Fibroblast of skin of scalp (primary cell): ENCODE measurements at regions not wholly inside any gene's neighbourhood (a gene's known extent, or its start where the extent isn't known, plus 50 kb on each side); places are given as distances from the start of the nearest gene placed in this dataset.
A peak's percentile ranks its signal among the peaks of the same experiment; 100 is the strongest.
"Not testable (repeated sequence)": the region's sequence is repeated elsewhere in the genome, so short reads cannot be mapped to it uniquely, and the experiment has no call there.

Source experiments
- DNase-seq: peaks from one replicate; pipeline ENCODE4 v3.0.0-alpha.2; 2013

GRCh38 chr9:75461183-75461582 lies 372.9 kb downstream of the OSTF1 start:
- no peak for DNase-seq

DNA sequence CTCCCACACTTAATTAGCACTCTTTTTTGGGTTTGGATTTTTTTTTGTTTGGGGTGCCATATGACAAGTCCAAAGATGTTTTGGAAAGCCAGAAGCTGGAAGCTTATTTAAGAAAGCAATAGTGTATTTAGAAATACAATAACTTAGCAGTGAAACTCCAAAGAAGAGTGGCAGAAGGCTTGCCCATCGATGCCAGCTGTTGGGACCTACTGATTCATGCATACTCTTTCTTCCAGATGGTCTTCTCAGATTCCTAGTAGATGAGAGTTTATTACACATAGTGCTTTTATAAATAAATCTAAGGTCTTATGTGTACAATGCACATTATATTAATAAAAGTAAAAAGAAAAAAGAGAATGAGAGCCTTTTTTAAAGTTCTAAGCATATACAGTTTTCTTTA lies 374.6 kb downstream of the OSTF1 start:
- no peak for DNase-seq

GRCh38 chr9:75463871-75464270 lies 375.6 kb downstream of the OSTF1 start:
- DNase-seq: no peak

DNA sequence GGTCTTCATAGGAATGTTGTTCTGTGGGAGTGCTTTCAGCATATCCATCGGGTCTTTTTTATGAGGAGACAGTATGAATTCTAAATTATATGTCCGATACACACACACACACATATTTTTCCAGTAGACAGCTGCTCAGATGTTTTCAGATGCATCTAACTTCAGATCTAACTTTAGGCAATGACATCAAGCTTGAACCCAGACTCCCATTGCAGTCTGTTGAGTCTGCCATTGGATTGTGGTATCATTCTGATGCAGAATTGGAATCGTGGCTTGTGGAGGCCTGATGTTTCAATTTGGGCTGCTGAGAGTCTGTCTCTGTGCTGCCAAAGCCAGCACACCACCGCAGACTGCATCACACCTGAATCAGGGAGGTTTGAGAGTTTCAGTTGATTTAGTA lies 376.4 kb downstream of the OSTF1 start:
- DNase-seq: no peak

DNA sequence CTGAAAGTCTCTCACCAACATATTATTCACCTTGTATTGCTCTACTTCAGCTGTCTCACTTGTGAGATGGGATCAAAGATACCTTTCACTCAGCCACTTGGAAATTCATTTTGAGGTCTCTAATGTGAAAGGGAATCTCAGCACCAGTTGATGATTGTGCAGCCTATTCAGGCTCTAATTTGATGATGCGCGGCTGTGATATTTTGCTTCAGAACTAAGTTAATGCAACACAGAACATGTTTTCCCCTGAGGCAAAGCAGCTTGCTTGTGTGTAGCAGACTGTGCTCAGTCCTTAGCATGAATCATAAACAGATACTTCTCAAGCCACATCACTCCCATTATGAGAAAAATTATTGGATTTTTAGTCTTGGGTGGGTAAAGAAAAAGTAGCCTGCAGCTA lies 378.8 kb downstream of the OSTF1 start:
- no peak for DNase-seq

GRCh38 chr9:75471549-75472114 lies 383.3 kb downstream of the OSTF1 start:
- DNase-seq: no peak

DNA sequence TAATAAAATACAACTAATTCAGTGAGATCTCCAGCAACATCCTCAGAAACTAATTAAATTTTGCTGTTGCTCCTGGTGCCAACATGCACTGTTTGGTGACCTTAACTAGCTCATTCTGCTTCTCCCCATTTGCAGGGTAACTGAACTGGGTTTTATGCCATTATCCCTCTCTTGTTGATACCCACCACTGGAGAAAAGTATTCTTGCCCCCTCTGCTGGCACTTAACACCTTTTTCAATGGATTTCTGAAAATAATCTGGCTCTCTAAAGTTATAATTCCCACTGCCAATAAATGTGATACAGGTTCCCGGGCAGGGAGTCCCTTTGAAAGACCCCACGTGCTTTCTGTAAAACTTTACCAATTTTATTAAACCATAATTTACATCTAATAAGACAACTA lies 394.3 kb downstream of the OSTF1 start:
- DNase-seq: no peak

DNA sequence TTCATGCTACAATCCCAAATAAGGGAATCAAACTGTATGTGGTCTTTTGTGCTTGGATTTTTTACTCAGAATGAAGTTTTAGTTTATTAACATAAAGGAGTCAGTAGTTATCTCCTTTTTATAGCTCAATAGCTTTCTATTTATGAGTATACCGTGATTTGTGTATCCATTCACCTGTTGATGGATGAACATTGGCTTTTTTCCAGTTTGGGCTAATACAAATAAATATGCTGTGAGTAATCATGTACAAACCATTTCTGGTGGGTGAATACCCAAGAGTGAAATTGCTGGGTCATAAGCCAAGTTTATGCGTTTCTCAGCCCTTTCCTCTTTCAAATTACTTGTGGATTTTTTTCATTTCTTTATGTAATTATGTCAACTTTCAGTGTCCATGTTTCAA lies 395.3 kb downstream of the OSTF1 start:
- no peak for DNase-seq

- peak; percentile 6 for DNase-seq
Measured at GRCh38 chr9:75487856-75488718, 399.8 kb downstream of the OSTF1 start.

GRCh38 chr9:75488719-75489110 lies 400.4 kb downstream of the OSTF1 start:
- DNase-seq: no peak

- peak; percentile 37 for DNase-seq
Measured at GRCh38 chr9:75490326-75490725, 400.1 kb upstream of the PCSK5 start.

GRCh38 chr9:75491533-75491932 lies 398.9 kb upstream of the PCSK5 start:
- no peak for DNase-seq

- no peak for DNase-seq
Measured at GRCh38 chr9:75499812-75500211, 390.7 kb upstream of the PCSK5 start.

- no peak for DNase-seq
Measured at GRCh38 chr9:75500479-75500878, 390.0 kb upstream of the PCSK5 start.

DNA sequence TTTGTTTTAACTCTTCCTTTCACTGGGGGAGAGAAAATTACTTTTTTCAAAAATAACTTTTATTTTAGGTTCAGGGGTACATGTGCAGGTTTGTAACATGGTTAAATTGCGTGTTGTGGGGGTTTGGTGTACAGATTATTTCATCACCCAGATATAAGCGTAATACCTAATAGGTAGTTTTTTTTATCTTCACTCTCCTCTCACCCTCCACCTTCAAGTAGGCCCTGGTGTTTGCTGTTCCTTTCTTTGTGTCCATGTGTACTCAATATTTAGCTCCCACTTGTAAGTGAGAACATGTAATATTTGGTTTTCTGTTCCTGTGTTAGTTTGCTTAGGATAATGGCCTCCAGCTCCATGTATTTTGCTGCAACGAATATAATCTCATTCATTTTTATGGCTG lies 389.5 kb upstream of the PCSK5 start:
- not testable (repeated sequence) for DNase-seq

GRCh38 chr9:75504721-75505120 lies 385.8 kb upstream of the PCSK5 start:
- no peak for DNase-seq

DNA sequence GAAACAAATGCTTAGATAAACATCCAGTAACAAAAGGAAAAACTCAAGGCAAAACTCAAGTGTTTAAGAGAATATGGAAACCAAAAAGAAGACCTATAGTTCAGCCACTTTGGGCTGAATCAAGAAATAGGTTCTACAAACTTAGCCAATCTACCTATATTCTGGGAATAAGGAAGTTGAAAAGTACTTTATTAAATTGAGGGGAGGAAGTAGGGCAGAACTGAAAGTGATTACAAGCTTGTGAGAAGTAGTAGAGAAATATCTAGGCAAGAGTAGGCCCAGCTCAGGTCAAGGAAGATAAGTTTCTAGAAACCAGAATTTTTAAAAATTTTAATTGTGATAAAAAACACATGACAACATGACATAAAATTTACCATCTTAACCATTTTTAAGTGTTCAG lies 384.8 kb upstream of the PCSK5 start:
- DNase-seq: no peak

- no peak for DNase-seq
Measured at GRCh38 chr9:75529463-75529862, 361.0 kb upstream of the PCSK5 start.

GRCh38 chr9:75531588-75531987 lies 358.9 kb upstream of the PCSK5 start:
- no peak for DNase-seq

- no peak for DNase-seq
Measured at GRCh38 chr9:75532233-75533050, 358.0 kb upstream of the PCSK5 start.

GRCh38 chr9:75539523-75539922 lies 350.9 kb upstream of the PCSK5 start:
- DNase-seq: peak; percentile 2

DNA sequence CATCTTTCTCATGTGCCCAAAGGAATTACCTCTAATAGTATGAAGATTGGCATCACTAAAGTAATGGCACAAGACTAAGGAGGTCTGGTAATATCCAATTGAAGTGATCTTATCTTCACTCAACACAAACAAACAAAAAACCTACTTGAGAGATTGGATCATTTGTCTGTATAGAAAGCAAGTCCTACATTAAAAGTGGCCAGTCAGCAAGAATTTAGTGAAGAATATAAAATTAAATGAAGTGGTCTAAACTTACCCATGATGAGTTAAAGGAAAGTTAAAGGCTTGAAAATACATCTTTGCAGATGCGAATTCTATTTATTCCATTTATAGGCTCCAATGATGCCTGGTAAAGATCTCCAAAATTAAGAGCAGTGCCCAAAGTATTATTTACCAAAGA lies 350.3 kb upstream of the PCSK5 start:
- DNase-seq: no peak

- no peak for DNase-seq
Measured at GRCh38 chr9:75541734-75542133, 348.7 kb upstream of the PCSK5 start.

- DNase-seq: no peak
Measured at GRCh38 chr9:75544815-75545214, 345.7 kb upstream of the PCSK5 start.
